ENCODE measurements at regions not wholly inside any gene's neighbourhood (a gene's known extent, or its start where the extent isn't known, plus 50 kb on each side); places are given as distances from the start of the nearest gene placed in this dataset.

DNA sequence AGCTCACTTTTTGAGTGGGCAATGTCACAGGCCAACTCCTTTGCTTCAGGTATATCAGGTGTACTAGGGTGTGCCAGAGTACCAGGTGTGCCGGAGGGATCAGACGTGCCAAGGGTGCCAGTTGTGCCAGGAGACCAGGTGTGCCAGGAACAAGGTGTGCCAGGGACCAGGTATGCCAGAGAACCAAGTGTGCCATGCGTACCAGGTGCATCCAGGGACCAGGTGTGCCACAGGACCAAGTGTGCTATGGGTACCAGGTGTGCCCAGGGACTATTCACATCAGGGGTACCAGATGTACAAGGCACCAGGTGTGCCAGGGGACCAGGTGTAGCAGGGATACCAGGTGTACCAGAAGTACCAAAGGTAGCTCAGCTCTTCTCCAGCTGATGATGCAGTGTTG lies 174.7 kb upstream of the S1PR3 start:
- Histone ChIP-seq H3K4me1 (ENCODE audit: control insufficient read depth in 4 of 4, insufficient read depth in 4 of 4, low read length in 3 of 4) (peaks cover 0 to 1% (median 0%) of the 10 kb centered on the region in 4 donors), H3K4me3 (ENCODE audit: low read depth in 1 of 3, low read length in 3 of 3) (no peak overlapping the region), H3K9me3 (ENCODE audit: control insufficient read depth in 4 of 4, low read length in 3 of 4) (no peaks in the 10 kb centered on the region), H3K27me3 (ENCODE audit: control insufficient read depth in 4 of 4, insufficient read depth in 4 of 4, low read length in 3 of 4) (peaks cover 0 to 5% (median 0%) of the 10 kb centered on the region in 4 donors), H3K36me3 (ENCODE audit: control insufficient read depth in 4 of 4, insufficient read depth in 3 of 4, low read depth in 1 of 4, low read length in 3 of 4) (no peaks in the 10 kb centered on the region), H3K27ac (ENCODE audit: low read depth in 1 of 2, low read length in 2 of 2) (no peak overlapping the region), H3K9ac (ENCODE audit: low read depth in 1 of 2, low read length in 2 of 2) (no peak overlapping the region)
- no peak for DNase-seq (ENCODE audit: low spot score)
- WGBS: 84% methylated on average over 3 of the region's 3 CpGs
- TF ChIP-seq FOXA1 (IDR thresholded peaks at IDR 0.05) (no peak), SP1 (IDR thresholded peaks at IDR 0.05) (no peak), JUND (IDR thresholded peaks at IDR 0.05) (no peak), HNF4G (IDR thresholded peaks at IDR 0.05) (no peak), NR2F2 (IDR thresholded peaks at IDR 0.05) (no peak)
- TF ChIP-seq, protein P1, sequence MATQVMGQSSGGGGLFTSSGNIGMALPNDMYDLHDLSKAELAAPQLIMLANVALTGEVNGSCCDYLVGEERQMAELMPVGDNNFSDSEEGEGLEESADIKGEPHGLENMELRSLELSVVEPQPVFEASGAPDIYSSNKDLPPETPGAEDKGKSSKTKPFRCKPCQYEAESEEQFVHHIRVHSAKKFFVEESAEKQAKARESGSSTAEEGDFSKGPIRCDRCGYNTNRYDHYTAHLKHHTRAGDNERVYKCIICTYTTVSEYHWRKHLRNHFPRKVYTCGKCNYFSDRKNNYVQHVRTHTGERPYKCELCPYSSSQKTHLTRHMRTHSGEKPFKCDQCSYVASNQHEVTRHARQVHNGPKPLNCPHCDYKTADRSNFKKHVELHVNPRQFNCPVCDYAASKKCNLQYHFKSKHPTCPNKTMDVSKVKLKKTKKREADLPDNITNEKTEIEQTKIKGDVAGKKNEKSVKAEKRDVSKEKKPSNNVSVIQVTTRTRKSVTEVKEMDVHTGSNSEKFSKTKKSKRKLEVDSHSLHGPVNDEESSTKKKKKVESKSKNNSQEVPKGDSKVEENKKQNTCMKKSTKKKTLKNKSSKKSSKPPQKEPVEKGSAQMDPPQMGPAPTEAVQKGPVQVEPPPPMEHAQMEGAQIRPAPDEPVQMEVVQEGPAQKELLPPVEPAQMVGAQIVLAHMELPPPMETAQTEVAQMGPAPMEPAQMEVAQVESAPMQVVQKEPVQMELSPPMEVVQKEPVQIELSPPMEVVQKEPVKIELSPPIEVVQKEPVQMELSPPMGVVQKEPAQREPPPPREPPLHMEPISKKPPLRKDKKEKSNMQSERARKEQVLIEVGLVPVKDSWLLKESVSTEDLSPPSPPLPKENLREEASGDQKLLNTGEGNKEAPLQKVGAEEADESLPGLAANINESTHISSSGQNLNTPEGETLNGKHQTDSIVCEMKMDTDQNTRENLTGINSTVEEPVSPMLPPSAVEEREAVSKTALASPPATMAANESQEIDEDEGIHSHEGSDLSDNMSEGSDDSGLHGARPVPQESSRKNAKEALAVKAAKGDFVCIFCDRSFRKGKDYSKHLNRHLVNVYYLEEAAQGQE (IDR thresholded peaks at IDR 0.05): no peak
- TF ChIP-seq, protein P2, sequence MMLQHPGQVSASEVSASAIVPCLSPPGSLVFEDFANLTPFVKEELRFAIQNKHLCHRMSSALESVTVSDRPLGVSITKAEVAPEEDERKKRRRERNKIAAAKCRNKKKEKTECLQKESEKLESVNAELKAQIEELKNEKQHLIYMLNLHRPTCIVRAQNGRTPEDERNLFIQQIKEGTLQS (IDR thresholded peaks at IDR 0.05): no peak
- TF ChIP-seq, protein P3, sequence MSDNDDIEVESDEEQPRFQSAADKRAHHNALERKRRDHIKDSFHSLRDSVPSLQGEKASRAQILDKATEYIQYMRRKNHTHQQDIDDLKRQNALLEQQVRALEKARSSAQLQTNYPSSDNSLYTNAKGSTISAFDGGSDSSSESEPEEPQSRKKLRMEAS (IDR thresholded peaks at IDR 0.05): no peak
- TF ChIP-seq, protein P4, sequence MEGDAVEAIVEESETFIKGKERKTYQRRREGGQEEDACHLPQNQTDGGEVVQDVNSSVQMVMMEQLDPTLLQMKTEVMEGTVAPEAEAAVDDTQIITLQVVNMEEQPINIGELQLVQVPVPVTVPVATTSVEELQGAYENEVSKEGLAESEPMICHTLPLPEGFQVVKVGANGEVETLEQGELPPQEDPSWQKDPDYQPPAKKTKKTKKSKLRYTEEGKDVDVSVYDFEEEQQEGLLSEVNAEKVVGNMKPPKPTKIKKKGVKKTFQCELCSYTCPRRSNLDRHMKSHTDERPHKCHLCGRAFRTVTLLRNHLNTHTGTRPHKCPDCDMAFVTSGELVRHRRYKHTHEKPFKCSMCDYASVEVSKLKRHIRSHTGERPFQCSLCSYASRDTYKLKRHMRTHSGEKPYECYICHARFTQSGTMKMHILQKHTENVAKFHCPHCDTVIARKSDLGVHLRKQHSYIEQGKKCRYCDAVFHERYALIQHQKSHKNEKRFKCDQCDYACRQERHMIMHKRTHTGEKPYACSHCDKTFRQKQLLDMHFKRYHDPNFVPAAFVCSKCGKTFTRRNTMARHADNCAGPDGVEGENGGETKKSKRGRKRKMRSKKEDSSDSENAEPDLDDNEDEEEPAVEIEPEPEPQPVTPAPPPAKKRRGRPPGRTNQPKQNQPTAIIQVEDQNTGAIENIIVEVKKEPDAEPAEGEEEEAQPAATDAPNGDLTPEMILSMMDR (IDR thresholded peaks at IDR 0.05; ENCODE audit: low read depth, low read length, missing input control): no peak

DNA sequence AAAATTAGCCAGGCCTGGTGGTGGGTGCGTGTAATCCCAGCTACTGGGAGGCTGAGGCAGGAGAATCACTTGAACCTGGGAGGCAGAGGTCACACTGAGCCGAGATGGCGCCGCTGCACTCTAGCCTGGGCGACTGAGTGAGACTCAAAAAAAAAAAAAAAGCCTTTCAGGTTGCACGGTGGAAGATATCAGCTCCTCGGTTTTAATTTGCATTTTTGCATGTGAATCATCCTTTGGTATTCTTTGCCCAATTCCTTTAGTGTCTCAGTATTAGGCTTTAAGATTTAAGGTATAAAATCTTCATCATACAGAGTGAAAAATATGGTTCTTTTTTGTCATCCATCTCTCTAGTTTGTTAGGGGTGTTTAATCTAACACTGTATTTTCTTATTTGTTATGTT lies 173.6 kb upstream of the S1PR3 start:
- H3K27ac ChIP-seq (ENCODE audit: low read depth in 1 of 2, low read length in 2 of 2): no peak overlapping the region
- DNase-seq (ENCODE audit: low spot score): no peak
- TF ChIP-seq, protein P1 (IDR thresholded peaks at IDR 0.05): no peak
- TF ChIP-seq TAF1 (conservative IDR thresholded peaks at IDR 0.05): no peak
- TF ChIP-seq, protein P3 (IDR thresholded peaks at IDR 0.05): no peak
- no peak for TF ChIP-seq SP1 (IDR thresholded peaks at IDR 0.05)
- TF ChIP-seq RXRA (IDR thresholded peaks at IDR 0.05): no peak
- TF ChIP-seq, protein P4 (IDR thresholded peaks at IDR 0.05; ENCODE audit: low read depth, low read length, missing input control): no peak
- no peak for TF ChIP-seq NR2F2 (IDR thresholded peaks at IDR 0.05)
- TF ChIP-seq, protein P5, sequence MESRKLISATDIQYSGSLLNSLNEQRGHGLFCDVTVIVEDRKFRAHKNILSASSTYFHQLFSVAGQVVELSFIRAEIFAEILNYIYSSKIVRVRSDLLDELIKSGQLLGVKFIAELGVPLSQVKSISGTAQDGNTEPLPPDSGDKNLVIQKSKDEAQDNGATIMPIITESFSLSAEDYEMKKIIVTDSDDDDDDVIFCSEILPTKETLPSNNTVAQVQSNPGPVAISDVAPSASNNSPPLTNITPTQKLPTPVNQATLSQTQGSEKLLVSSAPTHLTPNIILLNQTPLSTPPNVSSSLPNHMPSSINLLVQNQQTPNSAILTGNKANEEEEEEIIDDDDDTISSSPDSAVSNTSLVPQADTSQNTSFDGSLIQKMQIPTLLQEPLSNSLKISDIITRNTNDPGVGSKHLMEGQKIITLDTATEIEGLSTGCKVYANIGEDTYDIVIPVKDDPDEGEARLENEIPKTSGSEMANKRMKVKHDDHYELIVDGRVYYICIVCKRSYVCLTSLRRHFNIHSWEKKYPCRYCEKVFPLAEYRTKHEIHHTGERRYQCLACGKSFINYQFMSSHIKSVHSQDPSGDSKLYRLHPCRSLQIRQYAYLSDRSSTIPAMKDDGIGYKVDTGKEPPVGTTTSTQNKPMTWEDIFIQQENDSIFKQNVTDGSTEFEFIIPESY (IDR thresholded peaks at IDR 0.05): no peak
- no peak for TF ChIP-seq GABPA (IDR thresholded peaks at IDR 0.05 in 1 of 2, conservative IDR thresholded peaks at IDR 0.05 in 1 of 2)
- no peak for TF ChIP-seq HNF4A (conservative IDR thresholded peaks at IDR 0.05)
- H3K4me3 ChIP-seq (ENCODE audit: low read depth in 1 of 3, low read length in 3 of 3): no peak overlapping the region
- H3K9ac ChIP-seq (ENCODE audit: low read depth in 1 of 2, low read length in 2 of 2): no peak overlapping the region
- no peaks in the 10 kb centered on the region for H3K36me3 ChIP-seq (ENCODE audit: control insufficient read depth in 4 of 4, insufficient read depth in 3 of 4, low read depth in 1 of 4, low read length in 3 of 4)
- H3K9me3 ChIP-seq (ENCODE audit: control insufficient read depth in 4 of 4, low read length in 3 of 4): peaks cover 0 to 5% (median 0%) of the 10 kb centered on the region in 4 donors
- 76% methylated on average over 7 of the region's 7 CpGs for WGBS
- peaks cover 0 to 5% (median 0%) of the 10 kb centered on the region in 4 donors for H3K27me3 ChIP-seq (ENCODE audit: control insufficient read depth in 4 of 4, insufficient read depth in 4 of 4, low read length in 3 of 4)
- H3K4me1 ChIP-seq (ENCODE audit: control insufficient read depth in 4 of 4, insufficient read depth in 4 of 4, low read length in 3 of 4): peaks cover 0 to 1% (median 0%) of the 10 kb centered on the region in 4 donors

Measured in liver (tissue), 8 donors.